ENCODE measurements at regions not wholly inside any gene's neighbourhood (a gene's known extent, or its start where the extent isn't known, plus 50 kb on each side); places are given as distances from the start of the nearest gene placed in this dataset.

DNA sequence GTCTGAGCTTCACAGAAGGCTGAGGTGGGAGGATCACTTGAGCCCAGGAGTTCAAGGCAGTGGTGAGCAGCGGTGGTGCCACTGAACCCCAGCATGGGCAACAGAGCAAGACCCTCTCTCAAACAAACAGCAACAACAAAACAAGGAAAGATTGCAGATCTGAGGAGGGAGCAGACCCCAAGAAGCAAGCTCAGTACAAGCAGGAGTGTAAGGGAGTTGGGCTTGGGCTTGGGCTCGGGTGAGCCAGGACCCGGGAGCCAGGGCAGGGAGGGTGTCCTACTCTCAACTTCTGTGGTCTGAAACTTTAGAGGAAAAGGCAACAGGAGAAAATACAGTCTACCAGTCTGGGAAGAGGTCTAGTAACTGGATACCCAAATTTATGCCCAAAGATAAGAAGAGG is 92.0 kb upstream of the RAB12 start:
- TF ChIP-seq MAZ (IDR thresholded peaks at IDR 0.05; ENCODE audit: borderline replicate concordance, low read depth, low read length) = no peak
- no peak for TF ChIP-seq CTCF (conservative IDR thresholded peaks at IDR 0.05; ENCODE audit: low read depth, low read length)
- TF ChIP-seq, protein P1, sequence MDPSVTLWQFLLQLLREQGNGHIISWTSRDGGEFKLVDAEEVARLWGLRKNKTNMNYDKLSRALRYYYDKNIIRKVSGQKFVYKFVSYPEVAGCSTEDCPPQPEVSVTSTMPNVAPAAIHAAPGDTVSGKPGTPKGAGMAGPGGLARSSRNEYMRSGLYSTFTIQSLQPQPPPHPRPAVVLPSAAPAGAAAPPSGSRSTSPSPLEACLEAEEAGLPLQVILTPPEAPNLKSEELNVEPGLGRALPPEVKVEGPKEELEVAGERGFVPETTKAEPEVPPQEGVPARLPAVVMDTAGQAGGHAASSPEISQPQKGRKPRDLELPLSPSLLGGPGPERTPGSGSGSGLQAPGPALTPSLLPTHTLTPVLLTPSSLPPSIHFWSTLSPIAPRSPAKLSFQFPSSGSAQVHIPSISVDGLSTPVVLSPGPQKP (IDR thresholded peaks at IDR 0.05; ENCODE audit: borderline replicate concordance, low read depth, low read length) = no peak
- TF ChIP-seq RFX5 (IDR thresholded peaks at IDR 0.05; ENCODE audit: low read depth, low read length) = no peak
- TF ChIP-seq CEBPB (IDR thresholded peaks at IDR 0.05; ENCODE audit: low read depth, low read length) = no peak
- no peak for TF ChIP-seq POLR2A (IDR thresholded peaks at IDR 0.05; ENCODE audit: low read depth, low read length)
- no peak for TF ChIP-seq RAD21 (IDR thresholded peaks at IDR 0.05; ENCODE audit: low read length)
- TF ChIP-seq FOS (IDR thresholded peaks at IDR 0.05; ENCODE audit: low read depth, low read length) = no peak
- no peak for TF ChIP-seq SMC3 (IDR thresholded peaks at IDR 0.05; ENCODE audit: low read depth, low read length)
- TF ChIP-seq MAFK (IDR thresholded peaks at IDR 0.05; ENCODE audit: low read depth, low read length) = no peak
- no peak for TF ChIP-seq MXI1 (IDR thresholded peaks at IDR 0.05; ENCODE audit: borderline replicate concordance, low read depth, low read length)
- TF ChIP-seq RCOR1 (IDR thresholded peaks at IDR 0.05; ENCODE audit: insufficient replicate concordance, low read length) = no peak
- no peak for TF ChIP-seq USF2 (IDR thresholded peaks at IDR 0.05; ENCODE audit: low read depth, low read length)
- no peak for TF ChIP-seq BHLHE40 (IDR thresholded peaks at IDR 0.05; ENCODE audit: low read depth, low read length)
